CD4-positive, alpha-beta T cell treated with Interleukin-2 at 100 ng/mL for 4 hours (primary cell): ENCODE measurements at regions not wholly inside any gene's neighbourhood (a gene's known extent, or its start where the extent isn't known, plus 50 kb on each side); places are given as distances from the start of the nearest gene placed in this dataset.

Experiments used
- DNase-seq: peaks from one replicate; pipeline ENCODE4 v3.0.0-alpha.2; 2020; ENCODE audit warnings: low spot score

DNA sequence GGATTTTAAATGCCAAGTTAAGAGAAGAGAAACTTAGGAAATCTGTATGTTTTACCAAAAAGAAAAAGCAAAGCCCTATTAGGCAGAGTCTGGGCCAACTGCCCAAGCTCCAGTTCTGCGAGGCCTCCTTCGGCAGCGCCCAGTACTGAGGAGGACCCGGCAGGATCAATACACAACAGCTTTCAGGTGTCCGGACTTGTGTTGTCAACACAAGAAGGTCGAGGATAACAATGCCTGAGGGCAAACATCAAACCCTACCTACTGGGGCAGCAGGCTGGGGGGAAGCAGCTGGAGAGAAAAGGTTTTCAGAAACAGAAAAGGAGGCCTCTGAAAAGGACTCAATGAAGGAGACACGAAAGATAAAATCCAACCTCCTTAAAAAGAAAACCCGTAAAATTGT is 98.1 kb upstream of the GJB5 start:
- DNase-seq = no peak

GRCh38 chr1:34657266-34657665 is 97.6 kb upstream of the GJB5 start:
- DNase-seq = no peak

- DNase-seq = no peak
Observed at GRCh38 chr1:34657849-34658248, 97.0 kb upstream of the GJB5 start.

DNA sequence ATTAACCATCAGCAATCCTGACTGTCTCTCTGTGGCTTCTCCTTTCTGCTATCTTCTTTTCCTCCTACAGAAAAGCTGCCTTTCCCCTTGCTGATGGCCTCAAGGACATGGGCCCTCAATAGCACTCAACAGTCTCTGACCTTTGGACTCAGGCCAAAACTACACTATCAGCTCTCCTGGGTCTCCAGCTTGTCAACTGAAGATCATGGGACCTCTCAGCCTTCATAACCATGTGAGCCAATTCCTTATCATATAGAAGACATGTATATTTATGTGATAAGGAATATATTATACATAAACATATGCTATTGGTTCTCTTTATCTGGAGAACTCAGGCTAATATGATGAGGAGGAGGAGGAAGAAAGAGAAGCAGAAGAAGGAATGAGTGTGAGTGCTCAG is 91.8 kb upstream of the GJB5 start:
- DNase-seq = no peak

- no peak for DNase-seq
Observed at GRCh38 chr1:34668063-34668462, 86.8 kb upstream of the GJB5 start.

DNA sequence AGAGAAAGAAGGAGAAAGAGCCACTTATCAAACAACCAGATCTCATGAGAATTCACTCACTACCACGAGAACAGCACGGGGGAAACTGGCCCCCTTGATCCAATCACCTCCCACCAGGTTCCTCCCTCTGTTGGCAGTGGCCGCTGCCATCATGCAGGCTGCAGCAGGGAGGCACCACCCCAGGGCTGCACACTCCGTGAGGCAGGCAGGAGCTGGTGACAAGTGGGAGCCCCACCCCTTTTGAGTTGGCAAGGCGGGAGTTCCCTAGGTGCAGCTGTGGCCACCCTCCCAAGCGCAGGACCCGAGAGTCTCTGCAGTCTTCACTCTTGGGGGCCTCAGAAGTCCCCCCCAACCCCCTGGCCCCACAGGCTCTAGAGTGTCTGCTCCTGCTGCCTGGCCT is 83.9 kb upstream of the GJB5 start:
- DNase-seq = no peak

- DNase-seq = no peak
Observed at GRCh38 chr1:34671887-34672286, 83.0 kb upstream of the GJB5 start.

DNA sequence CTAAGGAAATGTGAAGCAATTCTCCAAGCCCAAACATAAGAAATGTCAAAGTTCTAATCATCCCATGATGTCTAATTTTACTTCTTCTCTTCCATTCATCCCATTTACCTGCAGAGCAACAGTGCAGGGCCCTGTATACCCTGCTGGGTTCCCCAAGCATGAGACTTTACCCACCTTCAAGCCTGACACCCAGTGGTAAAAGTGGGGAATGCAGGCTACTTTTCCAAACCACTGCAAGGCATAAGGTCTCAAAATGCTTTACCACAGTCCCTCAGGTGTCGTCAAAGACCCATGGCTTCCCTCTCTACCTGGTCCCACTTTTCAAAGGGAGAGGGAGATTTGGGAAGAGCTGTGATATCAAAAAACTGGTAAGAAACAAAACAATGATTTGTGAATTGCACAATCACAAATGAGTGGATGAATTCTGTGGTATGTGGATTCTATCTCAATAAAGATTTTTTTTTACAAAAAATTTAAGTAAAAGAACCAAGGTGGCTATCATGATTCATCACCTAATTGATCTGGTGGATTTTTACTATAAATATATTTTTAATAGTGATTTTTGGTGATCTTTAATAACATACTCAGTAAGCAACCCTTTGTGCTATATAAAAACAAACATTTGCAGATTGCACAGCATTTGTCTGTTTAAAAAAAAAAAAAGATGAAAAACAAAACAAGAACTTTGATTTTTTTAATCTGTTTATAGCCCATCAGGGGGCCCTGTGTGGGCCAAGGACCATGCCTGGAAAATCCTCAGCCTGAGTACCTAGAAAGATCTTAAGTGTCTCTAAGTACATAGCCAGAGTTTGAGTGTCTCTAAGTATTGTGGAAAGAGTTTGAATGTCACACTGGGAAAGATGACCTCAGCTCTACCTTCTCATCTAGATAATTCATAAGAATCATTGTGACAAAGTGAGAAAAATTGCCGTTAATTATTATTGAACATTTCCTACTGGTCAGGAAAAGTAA is 73.1 kb upstream of the GJB5 start:
- peak; percentile 53 for DNase-seq

DNA sequence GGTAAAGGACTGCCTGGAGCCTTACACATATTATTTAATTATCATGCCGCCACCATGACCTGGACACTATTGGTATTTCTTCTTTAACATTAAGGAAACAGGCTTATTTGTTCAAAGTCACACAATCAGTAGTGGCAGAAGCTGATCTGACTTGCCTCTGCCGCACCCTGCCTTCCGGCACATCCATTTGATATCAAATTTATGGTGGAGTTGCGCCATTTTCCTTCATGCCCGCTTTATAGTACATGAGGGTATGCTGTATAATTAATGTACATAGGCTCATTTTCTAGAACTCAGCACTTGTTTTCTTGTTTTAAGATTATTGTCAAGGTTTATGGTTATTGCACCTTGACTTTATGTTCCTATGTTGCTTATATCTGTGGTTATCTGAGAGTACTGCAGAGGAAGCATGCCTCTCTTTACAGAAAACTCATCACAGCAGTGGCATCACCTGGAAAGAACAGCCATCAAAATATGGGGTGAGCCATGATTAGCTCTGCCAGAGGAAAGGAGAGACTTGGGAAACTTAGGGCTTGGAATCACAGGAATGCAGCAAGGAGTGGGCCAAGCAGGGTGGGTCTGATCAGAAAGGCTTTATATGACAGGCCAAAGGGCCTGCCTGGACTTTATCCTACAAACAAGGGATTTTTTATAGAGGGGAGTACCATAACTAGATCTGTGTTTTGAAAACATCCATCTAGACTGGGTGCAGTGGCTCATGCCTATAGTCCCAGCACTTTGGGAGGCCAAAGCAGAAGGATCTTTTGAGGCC is 72.2 kb upstream of the GJB5 start:
- DNase-seq = no peak

GRCh38 chr1:34683616-34684015 is 71.2 kb upstream of the GJB5 start:
- DNase-seq = no peak

- DNase-seq = no peak
Observed at GRCh38 chr1:34684266-34684665, 70.6 kb upstream of the GJB5 start.

DNA sequence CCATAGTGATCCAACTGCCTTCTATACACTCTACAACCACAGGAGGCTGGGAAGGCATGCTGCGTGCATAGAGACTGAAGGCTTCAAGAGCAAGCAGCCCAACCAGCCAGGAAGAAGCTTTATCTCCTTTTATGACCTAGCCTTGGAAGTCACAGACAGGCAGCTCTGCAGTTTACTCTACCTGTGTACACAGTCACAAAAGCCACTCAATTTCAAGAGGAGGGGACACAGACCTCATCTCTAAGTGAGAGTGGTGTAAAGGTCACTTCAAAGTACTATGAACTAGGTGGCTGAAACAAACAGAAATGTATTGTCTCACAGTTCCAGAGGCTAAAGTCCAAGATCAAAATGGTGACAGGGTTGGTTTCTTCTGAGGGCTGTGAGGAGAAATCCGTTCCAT is 69.6 kb upstream of the GJB5 start:
- DNase-seq = no peak

DNA sequence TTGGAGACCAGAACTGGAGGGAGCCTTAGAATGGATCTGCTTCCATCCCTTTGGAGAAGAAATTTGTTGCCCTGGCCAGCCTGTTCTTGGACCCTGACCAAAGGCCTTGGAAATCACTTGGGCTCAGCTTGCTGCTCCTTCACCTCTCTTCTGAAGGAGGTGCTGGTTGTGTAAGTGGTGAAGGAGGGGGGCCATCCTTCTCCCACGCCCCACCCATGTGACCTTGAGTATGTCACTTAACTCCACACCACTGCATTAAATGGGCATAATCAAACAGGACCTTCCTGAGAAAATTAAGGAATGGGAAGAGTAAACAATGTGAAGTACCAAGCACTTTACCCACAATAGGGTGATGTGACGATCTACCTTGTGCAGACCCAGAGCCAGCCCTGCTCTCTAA is 68.3 kb upstream of the GJB5 start:
- no peak for DNase-seq

- DNase-seq = no peak
Observed at GRCh38 chr1:34688006-34688741, 66.7 kb upstream of the GJB5 start.

- DNase-seq = no peak
Observed at GRCh38 chr1:34690269-34690668, 64.6 kb upstream of the GJB5 start.

DNA sequence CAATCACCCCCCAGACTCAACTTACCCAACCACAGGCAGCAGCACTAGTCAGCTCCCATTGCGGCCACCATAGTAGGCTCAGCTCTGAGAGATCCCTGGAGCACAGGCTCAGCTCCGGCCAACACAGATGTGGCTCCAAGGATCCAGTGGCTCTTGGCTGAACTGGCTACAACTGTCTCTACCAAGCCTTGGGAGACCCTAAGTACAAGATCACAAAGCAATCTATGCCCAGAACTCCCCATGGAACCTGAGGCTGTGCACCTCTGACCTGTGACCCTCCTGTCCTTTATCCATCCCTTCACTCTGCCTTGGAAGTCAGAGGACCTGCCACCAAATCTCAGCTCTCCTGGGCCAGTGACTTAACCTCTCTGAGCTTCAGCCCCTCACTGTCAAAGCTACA is 61.8 kb upstream of the GJB5 start:
- no peak for DNase-seq

DNA sequence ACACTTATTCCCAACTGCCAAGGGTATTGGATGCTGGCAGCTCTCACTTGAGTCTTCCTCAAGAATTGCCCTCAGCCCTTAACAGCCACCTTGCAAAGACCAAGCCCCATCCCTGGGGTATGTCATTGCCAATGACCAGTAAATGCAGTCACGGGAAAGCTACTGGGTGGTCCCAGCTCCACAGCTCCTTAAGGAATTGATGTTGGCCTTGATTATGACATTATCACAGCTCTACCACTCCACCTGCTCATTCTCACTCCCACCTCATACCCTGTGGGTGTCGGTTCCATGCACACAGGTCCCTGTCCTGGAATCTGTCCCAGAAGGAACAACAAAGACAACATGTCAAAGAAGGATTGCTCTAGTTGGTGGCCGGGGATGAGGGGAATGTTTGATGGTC is 60.5 kb upstream of the GJB5 start:
- DNase-seq = no peak

- no peak for DNase-seq
Observed at GRCh38 chr1:34695580-34695979, 59.3 kb upstream of the GJB5 start.

- no peak for DNase-seq
Observed at GRCh38 chr1:34696230-34696629, 58.6 kb upstream of the GJB5 start.

DNA sequence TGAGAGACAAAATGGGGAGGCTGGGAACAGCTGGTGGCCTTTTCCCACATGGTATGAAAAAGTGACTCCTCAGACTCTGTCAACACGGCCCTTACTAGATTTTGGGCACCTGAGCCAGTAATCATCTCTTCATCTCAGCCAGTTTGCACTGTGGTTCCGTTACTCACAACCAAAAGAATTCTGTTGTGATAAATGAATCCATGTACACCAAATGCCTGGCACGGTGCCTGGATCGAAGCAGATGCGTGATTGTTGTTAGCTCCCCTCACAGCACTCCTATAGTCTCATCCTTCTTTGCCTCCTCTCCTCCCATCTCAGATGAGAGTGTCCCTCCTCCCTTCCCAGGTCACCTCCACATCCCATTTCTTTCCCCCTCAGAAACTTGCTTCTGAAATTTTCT is 57.9 kb upstream of the GJB5 start:
- no peak for DNase-seq

DNA sequence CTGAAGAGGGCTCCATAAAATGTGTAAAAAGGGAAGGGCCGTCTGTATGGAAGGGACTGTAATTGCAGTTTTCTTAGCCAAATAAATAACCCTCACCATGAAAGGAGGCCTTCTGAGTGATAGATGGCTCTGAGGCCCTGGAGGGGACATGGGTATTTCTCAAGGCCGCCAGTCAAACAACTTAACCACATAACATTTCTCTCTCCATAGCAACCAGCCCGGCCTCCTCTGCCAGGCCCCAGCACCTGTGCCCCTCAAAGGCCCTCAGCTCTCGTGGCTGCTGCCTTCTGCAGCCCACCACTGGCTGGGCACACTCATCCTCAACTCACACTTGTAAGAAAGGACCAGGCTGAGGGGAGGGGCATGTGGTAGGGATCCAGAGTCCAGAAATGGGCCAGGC is 57.0 kb upstream of the GJB5 start:
- DNase-seq = no peak

DNA sequence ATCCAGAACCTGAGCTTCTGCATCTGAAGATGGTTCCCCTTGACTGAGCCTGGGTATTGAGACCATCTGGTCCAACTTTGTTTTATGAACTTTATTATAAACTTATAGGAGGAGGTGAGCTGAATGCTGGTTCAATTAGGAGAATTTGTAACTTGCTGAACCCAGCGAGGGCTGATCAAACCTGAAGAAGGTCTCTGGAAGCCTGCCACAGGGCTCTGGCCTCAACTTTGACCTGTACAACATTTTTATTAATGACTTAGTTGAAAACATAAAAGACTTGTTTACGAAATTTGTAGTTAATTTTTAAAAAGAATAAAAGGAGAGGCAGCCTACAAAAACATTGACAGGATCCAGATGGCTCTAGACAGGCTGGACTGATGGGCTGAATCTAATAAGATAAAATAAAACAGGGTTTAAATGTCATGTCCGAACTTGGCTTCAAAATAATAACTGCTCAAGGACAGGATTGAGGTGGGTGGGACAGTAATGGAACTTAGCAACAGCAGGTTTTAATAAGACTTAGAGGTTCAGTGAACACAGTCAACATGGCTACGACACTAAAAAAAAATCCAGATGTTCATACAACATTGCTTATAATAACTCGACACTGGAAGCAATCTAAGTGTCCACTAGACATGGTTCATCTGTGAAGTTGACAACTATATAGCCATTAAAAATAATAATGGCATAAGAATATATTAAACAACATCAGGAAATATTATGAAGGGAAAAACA is 53.4 kb upstream of the GJB5 start:
- no peak for DNase-seq
